NCI-H2081 (cell line): ENCODE measurements at regions not wholly inside any gene's neighbourhood (a gene's known extent, or its start where the extent isn't known, plus 50 kb on each side); places are given as distances from the start of the nearest gene placed in this dataset.
A peak's percentile ranks its signal among the peaks of the same experiment; 100 is the strongest.

Source experiments
- DNase-seq, 2 experiments: peaks; one replicate each; lab custom pipeline; 2025; lab: John Stamatoyannopoulos, UW

DNA sequence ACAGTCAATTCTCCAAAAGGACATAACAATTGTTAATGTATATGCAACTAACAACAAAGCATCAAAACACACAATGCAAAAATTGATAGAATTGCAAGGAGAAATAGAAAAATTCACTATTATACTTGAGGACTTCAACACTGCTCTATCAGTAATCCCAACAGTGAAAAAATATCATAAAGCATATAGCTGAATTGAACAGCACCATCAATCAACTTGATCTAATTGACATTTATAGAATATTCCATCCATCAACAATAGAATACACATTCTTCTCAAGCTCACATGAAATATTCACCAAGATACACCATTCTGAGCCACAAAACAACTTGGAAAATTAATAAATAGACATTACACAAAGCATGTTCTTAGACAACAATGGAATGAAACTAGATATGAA is 60.1 kb upstream of the ASXL3 start:
- no peak for DNase-seq

DNA sequence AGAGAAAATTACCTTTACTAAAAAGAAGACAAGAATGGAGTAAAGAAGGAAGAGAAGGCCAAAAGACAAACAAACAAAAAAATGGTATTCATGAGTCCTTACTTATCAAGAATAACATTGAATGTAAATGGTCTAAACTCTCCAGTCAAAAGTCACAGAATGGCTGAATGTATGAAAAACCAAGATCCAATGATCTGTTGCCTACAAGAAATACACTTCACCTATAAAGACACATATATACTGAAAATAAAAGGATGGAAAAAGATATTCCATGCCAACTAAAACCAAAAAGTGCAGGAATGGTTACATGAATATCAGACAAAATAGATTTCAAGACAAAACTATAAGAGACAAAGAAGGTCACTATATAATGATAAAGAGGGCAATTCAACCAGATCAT is 65.0 kb upstream of the ASXL3 start:
- no peak for DNase-seq

DNA sequence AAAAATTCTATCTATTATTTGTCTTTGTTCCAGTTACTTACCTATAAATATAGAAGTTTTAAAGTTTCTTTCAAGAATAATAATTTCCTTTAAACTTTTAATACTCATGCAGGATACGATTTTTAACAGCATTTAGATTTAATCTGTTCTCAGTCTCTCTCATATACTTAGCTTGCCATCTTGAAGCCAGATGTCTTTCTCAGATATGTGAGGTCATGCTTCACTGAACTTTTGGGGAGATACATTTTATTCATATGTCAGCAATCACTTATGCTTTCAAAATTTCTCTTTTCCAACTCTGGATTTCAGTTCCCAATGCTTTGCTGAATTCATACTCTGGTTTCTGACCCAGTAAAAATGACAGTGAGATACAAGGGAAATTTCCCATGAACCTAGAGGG is 66.5 kb upstream of the CCDC178 start:
- DNase-seq, result no peak

DNA sequence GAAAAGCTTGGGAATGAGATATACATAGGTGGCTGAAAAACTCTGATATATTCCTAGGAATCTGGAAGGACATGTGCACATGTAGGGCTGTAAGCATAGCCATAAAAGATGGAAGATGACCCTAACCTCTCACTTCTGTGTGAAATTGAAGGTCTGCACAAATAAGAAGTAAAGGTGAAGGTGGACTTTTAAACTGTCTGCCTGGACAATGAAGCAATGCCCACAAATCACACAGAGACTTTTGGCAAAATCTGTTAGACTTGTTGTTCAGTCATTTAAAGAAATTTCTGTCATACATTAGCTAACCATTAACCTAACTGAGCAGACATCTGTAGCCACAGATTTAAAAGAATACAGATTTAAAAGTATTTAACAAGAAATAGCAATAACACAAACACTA is 65.3 kb upstream of the CCDC178 start:
- no peak for DNase-seq

GRCh38 chr18:33505297-33505696 is 64.8 kb upstream of the CCDC178 start:
- no peak for DNase-seq

- DNase-seq, result peak; percentile 47 to 71
Measured at GRCh38 chr18:33495278-33495677, 54.8 kb upstream of the CCDC178 start.
